BJ (cell line): ENCODE measurements at regions not wholly inside any gene's neighbourhood (a gene's known extent, or its start where the extent isn't known, plus 50 kb on each side); places are given as distances from the start of the nearest gene placed in this dataset.
A peak's percentile ranks its signal among the peaks of the same experiment; 100 is the strongest.

Experiments
- CTCF ChIA-PET: fragments of 350-600 bp; formaldehyde crosslinking; extraction: SDS; loops from one replicate; lab custom pipeline; 2021; ENCODE audit warnings: antibody characterized with exemption, inconsistent platforms; lab: Yijun Ruan, JAX
- POLR2A ChIA-PET: fragments of 300-600 bp; sonication (Branson Sonifier 250); formaldehyde crosslinking; extraction: SDS; loops from one replicate; lab custom pipeline; 2021; ENCODE audit warnings: antibody characterized with exemption; lab: Charles Lee
- DNase-seq: peaks from one replicate; pipeline ENCODE4 v3.0.0-alpha.2; 2011; ENCODE audit warnings: low read depth
- H3K27me3 ChIP-seq: 2 replicates; pipeline ENCODE4 v1.6.0; 2011; ENCODE audit warnings: low read length; ENCODE audit not compliant: control insufficient read depth, insufficient read depth
- H3K36me3 ChIP-seq: 2 replicates; pipeline ENCODE4 v1.5.1; 2011; ENCODE audit warnings: low read length; ENCODE audit not compliant: control insufficient read depth, insufficient read depth
- H3K4me3 ChIP-seq: 2 replicates; pipeline ENCODE4 v1.5.1; 2011; ENCODE audit warnings: low read depth, mild to moderate bottlenecking, control low read depth, low read length
- CTCF ChIP-seq: IDR thresholded peaks from 2 replicates; pipeline ENCODE4 v1.5.1; 2011; ENCODE audit warnings: low read depth, mild to moderate bottlenecking, control low read depth, inconsistent platforms, low read length, moderate library complexity; ENCODE audit not compliant: insufficient read depth

- POLR2A ChIA-PET: interaction anchor here (0.6 kb wide), 2 partner anchors 184 to 238 kb away, joined by 4 read pairs; no protein-coding TSS in a partner anchor
- no peak overlapping the region for H3K4me3 ChIP-seq
- DNase-seq: peak; percentile 22
These were observed 51.4 kb upstream of the CHMP2B start for GRCh38 chr3:87175732-87176131.

GRCh38 chr3:87173776-87174175 lies 53.3 kb upstream of the CHMP2B start:
- Histone ChIP-seq H3K27me3 (no peaks in the 10 kb centered on the region), H3K36me3 (no peaks in the 10 kb centered on the region), H3K4me3 (no peak overlapping the region)
- no peak for DNase-seq
- no peak for TF ChIP-seq CTCF
- POLR2A ChIA-PET: no interaction called here
- CTCF ChIA-PET: no interaction called here

More at GRCh38 chr3:87175732-87176131, 51.4 kb upstream of the CHMP2B start:
- H3K36me3 ChIP-seq: no peaks in the 10 kb centered on the region
- no peaks in the 10 kb centered on the region for H3K27me3 ChIP-seq
- CTCF ChIA-PET: interaction anchor here (0.6 to 1.2 kb wide), 5 partner anchors 8 to 168 kb away, joined by 3 to 4 read pairs (median 3); no protein-coding TSS in a partner anchor
- no peak for TF ChIP-seq CTCF

- ChIA-PET POLR2A (no interaction called here), CTCF (no interaction called here)
- Histone ChIP-seq H3K27me3 (no peaks in the 10 kb centered on the region), H3K36me3 (no peaks in the 10 kb centered on the region), H3K4me3 (no peak overlapping the region)
- no peak for DNase-seq
- TF ChIP-seq CTCF: no peak
These were observed 54.0 kb upstream of the CHMP2B start for GRCh38 chr3:87173071-87173470.

GRCh38 chr3:87167628-87168456 lies 59.3 kb upstream of the CHMP2B start:
- TF ChIP-seq CTCF: peak; percentile 59
- ChIA-PET CTCF (interaction anchor here (0.6 to 1.9 kb wide), 26 partner anchors 8 to 411 kb away, joined by 3 to 16 read pairs (median 4); no protein-coding TSS in a partner anchor), POLR2A (no interaction called here)
- Histone ChIP-seq H3K36me3 (no peaks in the 10 kb centered on the region), H3K27me3 (no peaks in the 10 kb centered on the region), H3K4me3 (peak overlapping the region; percentile 34)
- peak; percentile 15 for DNase-seq

GRCh38 chr3:87164245-87164644 lies 62.9 kb upstream of the CHMP2B start:
- no peaks in the 10 kb centered on the region for H3K27me3 ChIP-seq
- ChIA-PET POLR2A (no interaction called here), CTCF (interaction anchor here (1.0 kb wide), 1 partner anchor 391 kb away, joined by 4 read pairs; no protein-coding TSS in a partner anchor)
- H3K4me3 ChIP-seq: no peak overlapping the region
- no peaks in the 10 kb centered on the region for H3K36me3 ChIP-seq
- no peak for TF ChIP-seq CTCF
- no peak for DNase-seq
